H1 (cell line): ENCODE measurements at regions not wholly inside any gene's neighbourhood (a gene's known extent, or its start where the extent isn't known, plus 50 kb on each side); places are given as distances from the start of the nearest gene placed in this dataset.

ENCODE experiments used
- BACH1 ChIP-seq: IDR thresholded peaks from 2 replicates; pipeline ENCODE4 v1.6.1; 2012; ENCODE audit warnings: low read length, improper control_type of control experiment
- EP300 ChIP-seq, 2 experiments: IDR thresholded peaks; 1 replicate in 1 of 2; 2 replicates in 1 of 2; pipeline ENCODE4 v1.6.1; 2011 to 2012; ENCODE audit warnings: low read depth in 2 of 2, low read length in 2 of 2, mild to moderate bottlenecking in 2 of 2, borderline replicate concordance in 1 of 2, inconsistent platforms in 1 of 2, moderate library complexity in 1 of 2
- POLR2A ChIP-seq, 2 experiments: IDR thresholded peaks; 1 replicate in 1 of 2; 2 replicates in 1 of 2; pipeline ENCODE4 v1.6.1; 2011; ENCODE audit warnings: low read depth in 2 of 2, low read length in 2 of 2, mild to moderate bottlenecking in 2 of 2; ENCODE audit errors: control extremely low read depth in 1 of 2
- SIN3A ChIP-seq, 2 experiments: IDR thresholded peaks in 1 of 2; conservative IDR thresholded peaks in 1 of 2; 2 replicates each; pipeline ENCODE4 v1.6.1; 2011 to 2012; ENCODE audit warnings: low read length in 2 of 2, improper control_type of control experiment in 1 of 2, low read depth in 1 of 2, mild to moderate bottlenecking in 1 of 2
- TF ChIP-seq, protein P1 (sequence below), 3 experiments: IDR thresholded peaks; 1 replicate in 2 of 3; 2 replicates in 1 of 3; pipeline versions ENCODE4 v1.5.1 to v1.6.1; 2011; ENCODE audit warnings: low read length in 3 of 3, mild to moderate bottlenecking in 3 of 3, inconsistent platforms in 2 of 3, low read depth in 1 of 3, moderate library complexity in 1 of 3; ENCODE audit not compliant: insufficient read depth in 1 of 3; ENCODE audit errors: control extremely low read depth in 1 of 3

DNA sequence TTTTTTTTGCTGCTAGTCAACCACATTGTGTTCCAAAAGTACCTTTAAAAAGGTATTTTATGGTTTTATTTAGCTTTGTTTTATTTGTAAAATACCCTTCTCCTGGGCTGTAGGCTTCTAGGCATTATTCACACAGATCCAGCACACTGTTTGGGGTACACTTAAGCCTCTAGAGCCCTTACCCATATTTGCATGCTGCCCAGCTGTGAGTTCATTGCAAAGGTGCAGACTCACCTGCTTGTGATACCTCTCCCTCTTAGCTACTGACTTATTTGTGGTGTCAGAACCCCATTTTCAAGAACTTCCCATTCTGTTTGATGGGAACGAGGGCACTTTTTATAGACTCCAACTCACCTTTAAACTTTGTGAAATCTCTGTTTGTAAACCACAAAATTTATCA, 69.8 kb downstream of the RIN2 start:
- TF ChIP-seq SIN3A (conservative IDR thresholded peaks at IDR 0.05 in 1 of 2, IDR thresholded peaks at IDR 0.05 in 1 of 2; ENCODE audit: low read depth in 1 of 2, low read length in 2 of 2) (no peak), EP300 (IDR thresholded peaks at IDR 0.05; ENCODE audit: borderline replicate concordance in 1 of 2, low read depth in 2 of 2, low read length in 2 of 2) (no peak), BACH1 (no peak), POLR2A (IDR thresholded peaks at IDR 0.05; ENCODE audit: control extremely low read depth in 1 of 2, low read depth in 2 of 2, low read length in 2 of 2) (no peak)
- TF ChIP-seq, protein P1, sequence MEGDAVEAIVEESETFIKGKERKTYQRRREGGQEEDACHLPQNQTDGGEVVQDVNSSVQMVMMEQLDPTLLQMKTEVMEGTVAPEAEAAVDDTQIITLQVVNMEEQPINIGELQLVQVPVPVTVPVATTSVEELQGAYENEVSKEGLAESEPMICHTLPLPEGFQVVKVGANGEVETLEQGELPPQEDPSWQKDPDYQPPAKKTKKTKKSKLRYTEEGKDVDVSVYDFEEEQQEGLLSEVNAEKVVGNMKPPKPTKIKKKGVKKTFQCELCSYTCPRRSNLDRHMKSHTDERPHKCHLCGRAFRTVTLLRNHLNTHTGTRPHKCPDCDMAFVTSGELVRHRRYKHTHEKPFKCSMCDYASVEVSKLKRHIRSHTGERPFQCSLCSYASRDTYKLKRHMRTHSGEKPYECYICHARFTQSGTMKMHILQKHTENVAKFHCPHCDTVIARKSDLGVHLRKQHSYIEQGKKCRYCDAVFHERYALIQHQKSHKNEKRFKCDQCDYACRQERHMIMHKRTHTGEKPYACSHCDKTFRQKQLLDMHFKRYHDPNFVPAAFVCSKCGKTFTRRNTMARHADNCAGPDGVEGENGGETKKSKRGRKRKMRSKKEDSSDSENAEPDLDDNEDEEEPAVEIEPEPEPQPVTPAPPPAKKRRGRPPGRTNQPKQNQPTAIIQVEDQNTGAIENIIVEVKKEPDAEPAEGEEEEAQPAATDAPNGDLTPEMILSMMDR (IDR thresholded peaks at IDR 0.05; ENCODE audit: control extremely low read depth in 1 of 3, insufficient read depth in 1 of 3, low read depth in 1 of 3, low read length in 3 of 3) = no peak
